HCT116 (cell line): ENCODE measurements at regions not wholly inside any gene's neighbourhood (a gene's known extent, or its start where the extent isn't known, plus 50 kb on each side); places are given as distances from the start of the nearest gene placed in this dataset.

Experiments used
- ATAC-seq: fragments of 200-7000 bp; cut with Tn5 transposase; 2 replicates; pipeline ENCODE4 v1.9.1; 2020; ENCODE audit warnings: mild to moderate bottlenecking, moderate library complexity
- BruUV-seq: library from RNA; stranded (reverse); fragments of 400-500 nt; replicated peaks from 2 replicates; lab custom pipeline; 2021; lab: Mats Ljungman, UMichigan
- CTCF ChIA-PET: fragments of 300-600 bp; sonication (Branson Sonifier 250); formaldehyde crosslinking; loops from one replicate; lab custom pipeline; 2021; ENCODE audit warnings: antibody characterized with exemption; lab: Charles Lee
- POLR2A ChIA-PET: fragments of 300-600, 350-600 bp; sonication (Branson Sonifier 250); formaldehyde crosslinking; loops from one replicate; lab custom pipeline; 2021; ENCODE audit warnings: antibody characterized with exemption; lab: Charles Lee
- RAD21 ChIA-PET, 2 experiments: fragments of 300-600 bp; sonication (Branson Sonifier 250); formaldehyde crosslinking; loops; one replicate each; lab custom pipeline; 2023; ENCODE audit warnings: low total read pairs in 2 of 2; ENCODE audit not compliant: uncharacterized antibody in 2 of 2, unreplicated experiment in 2 of 2, low non-redundant PET in 1 of 2; lab: Charles Lee
- DNase-seq: peaks from one replicate; pipeline ENCODE4 v3.0.0-alpha.2; 2010; ENCODE audit warnings: low read depth, low spot score
- H2AFZ ChIP-seq: fragments of 200-600 bp; shearing (Covaris generic), sonication (generic); 2 replicates; pipeline ENCODE4 v1.6.1; 2017; ENCODE audit warnings: low read depth, mixed run types, mixed read lengths, antibody characterized with exemption, low read length; ENCODE audit not compliant: poor library complexity, severe bottlenecking
- H3K27ac ChIP-seq: 2 replicates; pipeline ENCODE4 v1.5.1; 2012; ENCODE audit warnings: low read depth, low read length
- H3K27me3 ChIP-seq: fragments of 200-600 bp; sonication (generic); 2 replicates; pipeline ENCODE4 v1.6.1; 2016; ENCODE audit warnings: mixed run types, low read length, mixed read lengths; ENCODE audit not compliant: insufficient read depth
- H3K36me3 ChIP-seq, 2 experiments: fragments of 200-500 bp in 1 of 2; fragments of 200-600 bp in 1 of 2; sonication (Bioruptor generic) in 1 of 2; sonication (generic) in 1 of 2; 2 replicates each; pipeline versions ENCODE4 v1.5.1 to v1.6.1; 2014 to 2016; ENCODE audit warnings: low read length in 2 of 2, inconsistent platforms in 1 of 2, mixed read lengths in 1 of 2, mixed run types in 1 of 2; ENCODE audit not compliant: insufficient read depth in 2 of 2, control insufficient read depth in 1 of 2
- H3K4me1 ChIP-seq, 2 experiments: fragments of 200-600 bp in 1 of 2; sonication (generic) in 1 of 2; 2 replicates each; pipeline versions ENCODE4 v1.5.1 to v1.6.1; 2012 to 2017; ENCODE audit warnings: low read length in 2 of 2, inconsistent platforms in 1 of 2, mild to moderate bottlenecking in 1 of 2, mixed read lengths in 1 of 2, mixed run types in 1 of 2, moderate library complexity in 1 of 2; ENCODE audit not compliant: insufficient read depth in 2 of 2, control insufficient read depth in 1 of 2
- H3K4me2 ChIP-seq: fragments of 200-600 bp; sonication (generic); 2 replicates; pipeline ENCODE4 v1.6.1; 2017; ENCODE audit warnings: mixed run types, low read length, mixed read lengths
- H3K4me3 ChIP-seq, 2 experiments: fragments of 200-600 bp in 1 of 2; sonication (generic) in 1 of 2; replicated peaks in 1 of 2; 2 replicates each; pipeline ENCODE4 v1.5.1; 2011 to 2016; ENCODE audit warnings: low read length in 2 of 2, control low read depth in 1 of 2, low read depth in 1 of 2, mild to moderate bottlenecking in 1 of 2, mixed read lengths in 1 of 2, mixed run types in 1 of 2
- H3K79me2 ChIP-seq: fragments of 200-600 bp; sonication (generic); 2 replicates; pipeline ENCODE4 v1.6.1; 2017; ENCODE audit warnings: mild to moderate bottlenecking, mixed run types, low read length, moderate library complexity, mixed read lengths; ENCODE audit not compliant: insufficient read depth
- H3K9ac ChIP-seq: fragments of 200-600 bp; sonication (generic); 2 replicates; pipeline ENCODE4 v1.6.1; 2016; ENCODE audit warnings: low read length, mixed read lengths
- H3K9me2 ChIP-seq: fragments of 200-600 bp; sonication (generic), shearing (Covaris generic); 2 replicates; pipeline ENCODE4 v1.6.1; 2017; ENCODE audit warnings: mixed run types, mild to moderate bottlenecking, moderate library complexity; ENCODE audit not compliant: insufficient read depth
- H3K9me3 ChIP-seq, 2 experiments: fragments of 200-500 bp in 1 of 2; fragments of 200-600 bp in 1 of 2; sonication (Bioruptor generic) in 1 of 2; sonication (generic) in 1 of 2; 2 replicates each; pipeline ENCODE4 v1.6.1; 2014 to 2017; ENCODE audit warnings: low read length in 2 of 2, mixed read lengths in 2 of 2, inconsistent platforms in 1 of 2, low read depth in 1 of 2, mild to moderate bottlenecking in 1 of 2, mixed run types in 1 of 2, moderate library complexity in 1 of 2; ENCODE audit not compliant: control insufficient read depth in 1 of 2, insufficient read depth in 1 of 2
- H4K20me1 ChIP-seq: fragments of 200-600 bp; sonication (generic), shearing (Covaris generic); 2 replicates; pipeline ENCODE4 v1.6.1; 2017; ENCODE audit warnings: mixed run types, mild to moderate bottlenecking, moderate library complexity; ENCODE audit not compliant: insufficient read depth
- EGR1 ChIP-seq: IDR thresholded peaks from 2 replicates; pipeline ENCODE4 v1.6.1; 2012; ENCODE audit warnings: low read depth
- ELF1 ChIP-seq: IDR thresholded peaks from 2 replicates; pipeline ENCODE4 v1.6.1; 2012; ENCODE audit warnings: low read depth, borderline replicate concordance
- EZH2 ChIP-seq: fragments of 200-600 bp; sonication (generic); IDR thresholded peaks from 2 replicates; pipeline ENCODE4 v1.6.1; 2017; ENCODE audit warnings: antibody characterized with exemption, mixed run types
- EZH2phosphoT487 ChIP-seq: fragments of 200-600 bp; IDR thresholded peaks from 2 replicates; pipeline ENCODE4 v1.6.1; 2018; ENCODE audit warnings: antibody characterized with exemption, borderline replicate concordance
- JUND ChIP-seq: IDR thresholded peaks from 2 replicates; pipeline ENCODE4 v1.6.1; 2012
- SIN3A ChIP-seq: IDR thresholded peaks from 2 replicates; pipeline ENCODE4 v1.6.1; 2012; ENCODE audit warnings: low read depth
- TCF7L2 ChIP-seq: IDR thresholded peaks from 2 replicates; pipeline ENCODE4 v1.7.0; 2011; ENCODE audit warnings: borderline replicate concordance, inconsistent platforms; ENCODE audit not compliant: insufficient read depth, insufficient read length; ENCODE audit errors: extremely low read depth
- ZNF274 ChIP-seq: fragments of 200-500 bp; sonication (Bioruptor generic); IDR thresholded peaks from 2 replicates; pipeline ENCODE4 v1.6.1; 2014; ENCODE audit warnings: mild to moderate bottlenecking, low read depth, low read length, inconsistent platforms
- intact Hi-C: fragments of 100-400 bp; cut with micrococcal nuclease; formaldehyde crosslinking; loops from 2 replicates; pipeline ENCODE4 v1.10.0; 2022

- TF ChIP-seq ZNF274, result no peak
- TF ChIP-seq TCF7L2, result no peak
- TF ChIP-seq, all 23 proteins: peak for 5
These were observed 80.7 kb upstream of the CCN6 start (continued) for GRCh38 chr6:111973118-111973761.

GRCh38 chr6:111973927-111974639 is 79.8 kb upstream of the CCN6 start:
- Histone ChIP-seq H3K4me3 (no peak overlapping the region), H4K20me1 (no peaks in the 10 kb centered on the region), H3K79me2 (no peaks in the 10 kb centered on the region), H3K4me2 (peak overlapping the region; percentile 71), H3K27ac (no peak overlapping the region), H3K36me3 (no peaks in the 10 kb centered on the region), H2AFZ (peak overlapping the region; percentile 37), H3K9me3 (no peaks in the 10 kb centered on the region), H3K9ac (peak overlapping the region; percentile 30; the same call in 1 of the 2 replicates), H3K9me2 (no peaks in the 10 kb centered on the region), H3K4me1 (peaks cover 4 to 22% of the 10 kb centered on the region in 2 experiments; a peak in 3 of 4 replicates), H3K27me3 (no peaks in the 10 kb centered on the region)
- DNase-seq (no peak), ATAC-seq (no peak)
- POLR2A ChIA-PET, result interaction anchor here (1.9 kb wide), 1 partner anchor 10 kb away, joined by 17 read pairs; no protein-coding TSS in a partner anchor
- CTCF ChIA-PET, result no interaction called here
- RAD21 ChIA-PET, result no interaction called here
- TF ChIP-seq ZNF274 (no peak), ELF1 (no peak), JUND (no peak), EGR1 (no peak)
- no TSS peak for BruUV-seq
- intact Hi-C loops, result no loop called here

GRCh38 chr6:111975466-111975865 is 78.4 kb upstream of the CCN6 start:
- no peaks in the 10 kb centered on the region for H4K20me1 ChIP-seq
- H3K4me2 ChIP-seq, result no peak overlapping the region
- no peaks in the 10 kb centered on the region for H3K27me3 ChIP-seq
- POLR2A ChIA-PET, result no interaction called here
- no peak for ATAC-seq
- H3K9me2 ChIP-seq, result no peaks in the 10 kb centered on the region
- H2AFZ ChIP-seq, result no peak overlapping the region
- CTCF ChIA-PET, result no interaction called here
- H3K4me3 ChIP-seq, result no peak overlapping the region
- intact Hi-C loops, result no loop called here
- TF ChIP-seq EZH2phosphoT487 (no peak), ZNF274 (no peak), EZH2 (no peak), SIN3A (no peak), EGR1 (no peak)
- H3K36me3 ChIP-seq, result no peaks in the 10 kb centered on the region
- RAD21 ChIA-PET, result no interaction called here
- H3K9me3 ChIP-seq, result no peaks in the 10 kb centered on the region
- H3K9ac ChIP-seq, result no peak overlapping the region
- peaks cover 4 to 22% of the 10 kb centered on the region in 2 experiments; a peak in 3 of 4 replicates for H3K4me1 ChIP-seq
- no peak overlapping the region for H3K27ac ChIP-seq
- BruUV-seq, result no TSS peak
- H3K79me2 ChIP-seq, result no peaks in the 10 kb centered on the region
- DNase-seq, result no peak
